T-helper 1 cell treated with Interleukin-12 subunit alpha and Interleukin-12 subunit beta and Interleukin-4 antibody, amounts not matched to agents 30 ng/mL and 1 ng/mL, for 36 hours (primary cell): ENCODE measurements at regions not wholly inside any gene's neighbourhood (a gene's known extent, or its start where the extent isn't known, plus 50 kb on each side); places are given as distances from the start of the nearest gene placed in this dataset.
"Not testable (repeated sequence)": the region's sequence is repeated elsewhere in the genome, so short reads cannot be mapped to it uniquely, and the experiment has no call there.

Experiments
- intact Hi-C: fragments of 100-400 bp; cut with micrococcal nuclease; formaldehyde crosslinking; loops from one replicate; pipeline ENCODE4 v1.15.1; 2024

GRCh38 chr9:135290566-135290965, 189.0 kb upstream of the PPP1R26 start:
- intact Hi-C loops, result no loop called here

GRCh38 chr9:135291165-135291564, 188.4 kb upstream of the PPP1R26 start:
- intact Hi-C loops, result no loop called here

GRCh38 chr9:135294836-135295235, 184.7 kb upstream of the PPP1R26 start:
- intact Hi-C loops, result no loop called here

- intact Hi-C loops, result no loop called here
Observed at GRCh38 chr9:135295551-135296300, 183.9 kb upstream of the PPP1R26 start.

GRCh38 chr9:135296735-135297455, 182.7 kb upstream of the PPP1R26 start:
- intact Hi-C loops, result no loop called here

GRCh38 chr9:135297456-135298075, 182.0 kb upstream of the PPP1R26 start:
- intact Hi-C loops, result no loop called here

- intact Hi-C loops, result no loop called here
Observed at GRCh38 chr9:135299239-135299590, 180.4 kb upstream of the PPP1R26 start.

- intact Hi-C loops, result no loop called here
Observed at GRCh38 chr9:135299651-135300345, 179.8 kb upstream of the PPP1R26 start.

GRCh38 chr9:135300346-135301141, 179.0 kb upstream of the PPP1R26 start:
- intact Hi-C loops, result no loop called here

GRCh38 chr9:135301271-135302263, 178.0 kb upstream of the PPP1R26 start:
- intact Hi-C loops, result no loop called here

- intact Hi-C loops, result no loop called here
Observed at GRCh38 chr9:135302329-135303279, 177.0 kb upstream of the PPP1R26 start.

- intact Hi-C loops, result no loop called here
Observed at GRCh38 chr9:135303280-135303647, 176.3 kb upstream of the PPP1R26 start.

- intact Hi-C loops, result no loop called here
Observed at GRCh38 chr9:135303865-135304499, 175.6 kb upstream of the PPP1R26 start.

GRCh38 chr9:135304886-135305285, 174.7 kb upstream of the PPP1R26 start:
- intact Hi-C loops, result no loop called here

- intact Hi-C loops, result no loop called here
Observed at GRCh38 chr9:135305546-135306180, 173.9 kb upstream of the PPP1R26 start.

GRCh38 chr9:135306699-135307098, 172.9 kb upstream of the PPP1R26 start:
- intact Hi-C loops, result no loop called here

GRCh38 chr9:135307300-135307699, 172.3 kb upstream of the PPP1R26 start:
- intact Hi-C loops, result no loop called here

GRCh38 chr9:135307919-135308318, 171.7 kb upstream of the PPP1R26 start:
- intact Hi-C loops, result not testable (repeated sequence)
